HG03196 (cell line): ENCODE measurements at regions not wholly inside any gene's neighbourhood (a gene's known extent, or its start where the extent isn't known, plus 50 kb on each side); places are given as distances from the start of the nearest gene placed in this dataset.

Experiments used
- ATAC-seq: cut with Tn5 transposase; IDR thresholded peaks from one replicate; pipeline ENCODE4 v1.9.1; 2021; ENCODE audit not compliant: unreplicated experiment

GRCh38 chr18:68532328-68532885, 182.5 kb downstream of the TMX3 start:
- no peak for ATAC-seq

GRCh38 chr18:68525091-68525490, 189.8 kb downstream of the TMX3 start:
- ATAC-seq: no peak

- ATAC-seq: peak; percentile 70
Measured at GRCh38 chr18:68520406-68521075, 194.4 kb downstream of the TMX3 start.

- ATAC-seq: no peak
Measured at GRCh38 chr18:68519336-68519735, 195.6 kb downstream of the TMX3 start.

GRCh38 chr18:68509902-68510301, 205.0 kb downstream of the TMX3 start:
- ATAC-seq: no peak

GRCh38 chr18:68507781-68508180, 207.1 kb downstream of the TMX3 start:
- ATAC-seq: no peak

GRCh38 chr18:68505178-68505574, 209.7 kb downstream of the TMX3 start:
- no peak for ATAC-seq

- no peak for ATAC-seq
Measured at GRCh38 chr18:68504441-68505177, 210.3 kb downstream of the TMX3 start.

GRCh38 chr18:68500556-68500955, 214.4 kb downstream of the TMX3 start:
- no peak for ATAC-seq

- no peak for ATAC-seq
Measured at GRCh38 chr18:68499141-68499540, 215.8 kb downstream of the TMX3 start.

GRCh38 chr18:68498636-68499035, 216.3 kb downstream of the TMX3 start:
- no peak for ATAC-seq

- ATAC-seq: no peak
Measured at GRCh38 chr18:68498185-68498584, 216.7 kb downstream of the TMX3 start.

GRCh38 chr18:68494802-68495581, 219.9 kb downstream of the TMX3 start:
- ATAC-seq: no peak

- no peak for ATAC-seq
Measured at GRCh38 chr18:68489013-68489792, 225.7 kb downstream of the TMX3 start.

GRCh38 chr18:68484241-68484640, 230.7 kb downstream of the TMX3 start:
- no peak for ATAC-seq

GRCh38 chr18:68482815-68483214, 232.1 kb downstream of the TMX3 start:
- no peak for ATAC-seq

- no peak for ATAC-seq
Measured at GRCh38 chr18:68480196-68480595, 234.7 kb downstream of the TMX3 start.

GRCh38 chr18:68478246-68478645, 236.7 kb downstream of the TMX3 start:
- no peak for ATAC-seq

GRCh38 chr18:68475883-68476282, 239.0 kb downstream of the TMX3 start:
- no peak for ATAC-seq

GRCh38 chr18:68472701-68473295, 242.1 kb downstream of the TMX3 start:
- ATAC-seq: no peak
